GM21786 (cell line): ENCODE measurements at regions not wholly inside any gene's neighbourhood (a gene's known extent, or its start where the extent isn't known, plus 50 kb on each side); places are given as distances from the start of the nearest gene placed in this dataset.
"Not testable (repeated sequence)": the region's sequence is repeated elsewhere in the genome, so short reads cannot be mapped to it uniquely, and the experiment has no call there.

Experiments used
- ATAC-seq: cut with Tn5 transposase; IDR thresholded peaks from one replicate; pipeline ENCODE4 v1.9.1; 2021; ENCODE audit not compliant: unreplicated experiment

- ATAC-seq, result no peak
Measured at GRCh38 chr3:7999384-7999783, 502.2 kb upstream of the LMCD1 start.

- ATAC-seq, result no peak
Measured at GRCh38 chr3:8001307-8001706, 500.3 kb upstream of the LMCD1 start.

GRCh38 chr3:8001712-8002111 is 499.9 kb upstream of the LMCD1 start:
- no peak for ATAC-seq

GRCh38 chr3:8011902-8012301 is 489.7 kb upstream of the LMCD1 start:
- no peak for ATAC-seq

- ATAC-seq, result no peak
Measured at GRCh38 chr3:8020047-8020841, 481.4 kb upstream of the LMCD1 start.

- no peak for ATAC-seq
Measured at GRCh38 chr3:8027954-8028353, 473.7 kb upstream of the LMCD1 start.

GRCh38 chr3:8050283-8050682 is 451.3 kb upstream of the LMCD1 start:
- no peak for ATAC-seq

GRCh38 chr3:8052659-8053058 is 449.0 kb upstream of the LMCD1 start:
- no peak for ATAC-seq

GRCh38 chr3:8068135-8068534 is 433.5 kb upstream of the LMCD1 start:
- not testable (repeated sequence) for ATAC-seq

GRCh38 chr3:8069471-8069870 is 432.2 kb upstream of the LMCD1 start:
- no peak for ATAC-seq

GRCh38 chr3:8070011-8070410 is 431.6 kb upstream of the LMCD1 start:
- no peak for ATAC-seq

- ATAC-seq, result not testable (repeated sequence)
Measured at GRCh38 chr3:8074740-8075139, 426.9 kb upstream of the LMCD1 start.

GRCh38 chr3:8077126-8077525 is 424.5 kb upstream of the LMCD1 start:
- ATAC-seq, result no peak

GRCh38 chr3:8080464-8080863 is 421.2 kb upstream of the LMCD1 start:
- ATAC-seq, result no peak

GRCh38 chr3:8085498-8085897 is 416.1 kb upstream of the LMCD1 start:
- ATAC-seq, result no peak

GRCh38 chr3:8087951-8088350 is 413.7 kb upstream of the LMCD1 start:
- no peak for ATAC-seq

GRCh38 chr3:8094415-8094814 is 407.2 kb upstream of the LMCD1 start:
- no peak for ATAC-seq

- ATAC-seq, result no peak
Measured at GRCh38 chr3:8095724-8096123, 405.9 kb upstream of the LMCD1 start.

- no peak for ATAC-seq
Measured at GRCh38 chr3:8097690-8098089, 403.9 kb upstream of the LMCD1 start.

- peak; percentile 79 for ATAC-seq
Measured at GRCh38 chr3:8103954-8104353, 397.7 kb upstream of the LMCD1 start.

GRCh38 chr3:8106921-8107320 is 394.7 kb upstream of the LMCD1 start:
- ATAC-seq, result no peak

- ATAC-seq, result peak; percentile 98
Measured at GRCh38 chr3:8110966-8111798, 390.4 kb upstream of the LMCD1 start.
